K562 (cell line): ENCODE measurements at regions not wholly inside any gene's neighbourhood (a gene's known extent, or its start where the extent isn't known, plus 50 kb on each side); places are given as distances from the start of the nearest gene placed in this dataset.
"Not testable (repeated sequence)": the region's sequence is repeated elsewhere in the genome, so short reads cannot be mapped to it uniquely, and the experiment has no call there.

Experiments
- BACH1 ChIP-seq: fragments of 200-800 bp; sonication (Bioruptor generic); IDR thresholded peaks from 2 replicates; pipeline ENCODE4 v1.6.1; 2016; ENCODE audit warnings: missing genetic modification characterization, missing compliant biosample characterization
- BHLHE40 ChIP-seq: IDR thresholded peaks from 2 replicates; pipeline ENCODE4 v1.6.1; 2011; ENCODE audit warnings: low read length, improper control_type of control experiment
- GTF2F1 ChIP-seq: IDR thresholded peaks from 2 replicates; pipeline ENCODE4 v1.6.1; 2011; ENCODE audit warnings: low read depth, low read length, improper control_type of control experiment
- MAZ ChIP-seq, 2 experiments: fragments of 450-650 bp in 1 of 2; sonication (generic) in 1 of 2; formaldehyde crosslinking; IDR thresholded peaks in 1 of 2; conservative IDR thresholded peaks in 1 of 2; 2 replicates each; pipeline versions ENCODE4 v1.4.0 to v1.5.0; 2020; ENCODE audit warnings: mild to moderate bottlenecking in 1 of 2, missing genetic modification reagents in 1 of 2
- NCOA4 ChIP-seq: fragments of 450-650 bp; IDR thresholded peaks from 2 replicates; pipeline ENCODE4 v1.6.1; 2018; ENCODE audit warnings: mild to moderate bottlenecking; ENCODE audit not compliant: partially characterized antibody
- NR2C1 ChIP-seq, 2 experiments: fragments of 450-650 bp; IDR thresholded peaks; 2 replicates each; pipeline ENCODE4 v1.6.1; 2017; ENCODE audit warnings: mild to moderate bottlenecking in 2 of 2, antibody characterized with exemption in 1 of 2, inconsistent platforms in 1 of 2, missing compliant biosample characterization in 1 of 2, missing genetic modification characterization in 1 of 2
- NRF1 ChIP-seq, 2 experiments: fragments of 450-650 bp; IDR thresholded peaks in 1 of 2; conservative IDR thresholded peaks in 1 of 2; 2 replicates each; pipeline ENCODE4 v1.6.1; 2014; ENCODE audit warnings: mild to moderate bottlenecking in 2 of 2
- PRMT5 ChIP-seq: sonication (generic); formaldehyde crosslinking; IDR thresholded peaks from 2 replicates; pipeline ENCODE4 v1.5.0; 2020; ENCODE audit warnings: missing genetic modification reagents
- SP1 ChIP-seq: sonication (generic); formaldehyde crosslinking; IDR thresholded peaks from 2 replicates; pipeline ENCODE4 v1.8.1; 2022; ENCODE audit warnings: mild to moderate bottlenecking, missing genetic modification reagents
- TAF7 ChIP-seq: fragments of 450-650 bp; IDR thresholded peaks from 2 replicates; pipeline ENCODE4 v1.6.1; 2016; ENCODE audit warnings: missing genetic modification characterization, missing compliant biosample characterization
- ZNF121 ChIP-seq: sonication (generic); formaldehyde crosslinking; conservative IDR thresholded peaks from 2 replicates; pipeline ENCODE4 v1.8.0; 2022; ENCODE audit warnings: missing genetic modification reagents
- ZNF146 ChIP-seq: IDR thresholded peaks from one replicate; pipeline ENCODE4 v1.6.1; 2018; ENCODE audit warnings: missing compliant biosample characterization; ENCODE audit not compliant: unreplicated experiment
- ZNF184 ChIP-seq: sonication (generic); formaldehyde crosslinking; IDR thresholded peaks from 2 replicates; pipeline ENCODE4 v1.5.0; 2020; ENCODE audit warnings: missing genetic modification reagents
- TF ChIP-seq, protein P1 (sequence below), 2 experiments: IDR thresholded peaks; 2 replicates each; pipeline ENCODE4 v1.6.1; 2011; ENCODE audit warnings: borderline replicate concordance in 1 of 2, control low read depth in 1 of 2, low read depth in 1 of 2, low read length in 1 of 2, mild to moderate bottlenecking in 1 of 2, mixed read lengths in 1 of 2, moderate library complexity in 1 of 2; ENCODE audit not compliant: insufficient read depth in 1 of 2, insufficient read length in 1 of 2, poor library complexity in 1 of 2, severe bottlenecking in 1 of 2; ENCODE audit errors: extremely low read depth in 1 of 2

DNA sequence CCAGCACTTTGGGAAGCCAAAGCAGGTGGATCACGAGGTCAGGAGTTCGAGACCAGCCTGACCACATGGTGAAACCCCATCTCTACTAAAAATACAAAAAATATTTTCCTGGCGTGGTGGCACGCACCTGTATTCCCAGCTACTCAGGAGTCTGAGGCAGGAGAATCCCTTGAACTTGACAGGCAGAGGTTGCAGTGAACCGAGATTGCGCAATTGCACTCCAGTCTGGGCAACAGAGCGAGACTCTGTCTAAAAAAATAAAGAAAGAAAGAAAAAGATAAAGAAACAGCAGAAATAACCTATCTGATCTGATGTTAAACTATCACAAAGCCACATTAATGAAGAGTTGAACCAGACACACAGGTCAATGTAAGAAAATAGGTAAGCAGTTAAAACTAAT lies 696.2 kb upstream of the SALL3 start:
- not testable (repeated sequence) for TF ChIP-seq ZNF184; NR2C1 (IDR thresholded peaks at IDR 0.05); NR2C1 (tag; IDR thresholded peaks at IDR 0.05); ZNF146 (CRISPR knock-in tag); NRF1 (conservative IDR thresholded peaks at IDR 0.05 in 1 of 2, IDR thresholded peaks at IDR 0.05 in 1 of 2); BACH1 (tag); MAZ (CRISPR knock-in tag; conservative IDR thresholded peaks at IDR 0.05 in 1 of 2, IDR thresholded peaks at IDR 0.05 in 1 of 2); PRMT5 (CRISPR knock-in tag); ZNF121 (CRISPR knock-in tag); TAF7; SP1; NCOA4; GTF2F1; BHLHE40
- TF ChIP-seq, protein P1, sequence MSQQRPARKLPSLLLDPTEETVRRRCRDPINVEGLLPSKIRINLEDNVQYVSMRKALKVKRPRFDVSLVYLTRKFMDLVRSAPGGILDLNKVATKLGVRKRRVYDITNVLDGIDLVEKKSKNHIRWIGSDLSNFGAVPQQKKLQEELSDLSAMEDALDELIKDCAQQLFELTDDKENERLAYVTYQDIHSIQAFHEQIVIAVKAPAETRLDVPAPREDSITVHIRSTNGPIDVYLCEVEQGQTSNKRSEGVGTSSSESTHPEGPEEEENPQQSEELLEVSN (IDR thresholded peaks at IDR 0.05; ENCODE audit: borderline replicate concordance in 1 of 2, extremely low read depth in 1 of 2, insufficient read depth in 1 of 2, insufficient read length in 1 of 2, low read depth in 1 of 2, low read length in 1 of 2, poor library complexity in 1 of 2, severe bottlenecking in 1 of 2), result not testable (repeated sequence)
